ENCODE measurements at regions not wholly inside any gene's neighbourhood (a gene's known extent, or its start where the extent isn't known, plus 50 kb on each side); places are given as distances from the start of the nearest gene placed in this dataset.
"Not testable (repeated sequence)": the region's sequence is repeated elsewhere in the genome, so short reads cannot be mapped to it uniquely, and the experiment has no call there.

DNA sequence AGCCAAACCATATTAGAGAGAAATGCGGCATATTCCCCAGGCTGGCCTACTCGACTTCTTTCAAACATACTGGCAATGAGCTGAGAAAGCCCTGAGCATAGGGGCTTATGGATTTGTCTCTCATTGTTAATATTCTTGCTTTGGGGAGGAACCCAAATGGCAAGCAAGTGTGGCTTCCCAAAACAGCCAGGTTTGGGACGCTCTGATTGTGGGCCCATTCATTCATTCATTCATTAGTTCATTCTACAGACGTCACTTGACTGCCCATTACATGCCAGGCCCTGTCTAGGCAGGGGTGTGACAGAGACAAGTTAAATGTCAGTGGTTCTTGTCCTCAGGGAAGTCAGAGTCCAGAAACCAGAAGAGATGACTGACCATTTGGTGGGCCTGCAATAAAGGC lies 77.4 kb upstream of the THBS1 start:
- DNase-seq (ENCODE audit: low read depth), result no peak

DNA sequence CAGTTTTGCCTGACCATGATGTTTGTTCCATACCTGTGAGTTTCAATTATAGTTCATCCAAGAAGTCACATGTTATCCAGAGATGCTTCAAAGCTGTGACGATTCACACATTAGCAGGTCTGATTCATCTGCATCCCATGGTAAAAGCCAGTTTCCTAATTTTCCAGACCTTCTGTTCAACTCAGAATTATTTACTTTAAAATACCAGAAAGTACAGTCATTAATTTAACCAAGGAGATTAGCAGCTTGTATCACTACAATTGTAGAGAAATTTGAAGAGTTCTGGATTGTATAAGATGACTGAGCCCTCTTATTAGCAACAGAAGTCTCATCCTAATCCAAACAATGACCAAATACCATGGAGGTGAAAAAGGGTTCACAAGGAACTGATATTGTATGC lies 76.1 kb upstream of the THBS1 start:
- peak; percentile 86 for DNase-seq (ENCODE audit: low read depth)

DNA sequence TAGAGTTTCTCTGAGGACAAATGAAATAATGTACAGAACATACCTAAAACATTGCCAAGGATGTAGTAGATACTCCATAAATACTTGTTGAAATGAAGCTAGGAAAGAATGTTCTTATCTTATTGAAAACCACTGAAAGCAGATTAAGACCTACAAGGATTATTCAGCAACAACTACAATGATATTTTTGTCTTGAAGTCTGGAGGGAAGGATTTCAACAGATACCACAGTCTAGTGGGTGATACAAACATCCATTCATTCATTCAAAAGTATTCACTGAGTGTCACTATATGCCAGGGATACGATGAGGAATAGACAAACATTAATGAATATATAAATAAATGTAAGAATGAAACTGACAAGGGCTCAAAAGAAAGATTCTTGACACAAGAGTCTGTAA lies 74.7 kb upstream of the THBS1 start:
- DNase-seq (ENCODE audit: low read depth), result peak; percentile 68

GRCh38 chr15:39508536-39508935 lies 72.3 kb upstream of the THBS1 start:
- no peak for DNase-seq (ENCODE audit: low read depth)

- DNase-seq (ENCODE audit: low read depth), result no peak
These were observed 70.7 kb upstream of the THBS1 start for GRCh38 chr15:39510001-39510701.

DNA sequence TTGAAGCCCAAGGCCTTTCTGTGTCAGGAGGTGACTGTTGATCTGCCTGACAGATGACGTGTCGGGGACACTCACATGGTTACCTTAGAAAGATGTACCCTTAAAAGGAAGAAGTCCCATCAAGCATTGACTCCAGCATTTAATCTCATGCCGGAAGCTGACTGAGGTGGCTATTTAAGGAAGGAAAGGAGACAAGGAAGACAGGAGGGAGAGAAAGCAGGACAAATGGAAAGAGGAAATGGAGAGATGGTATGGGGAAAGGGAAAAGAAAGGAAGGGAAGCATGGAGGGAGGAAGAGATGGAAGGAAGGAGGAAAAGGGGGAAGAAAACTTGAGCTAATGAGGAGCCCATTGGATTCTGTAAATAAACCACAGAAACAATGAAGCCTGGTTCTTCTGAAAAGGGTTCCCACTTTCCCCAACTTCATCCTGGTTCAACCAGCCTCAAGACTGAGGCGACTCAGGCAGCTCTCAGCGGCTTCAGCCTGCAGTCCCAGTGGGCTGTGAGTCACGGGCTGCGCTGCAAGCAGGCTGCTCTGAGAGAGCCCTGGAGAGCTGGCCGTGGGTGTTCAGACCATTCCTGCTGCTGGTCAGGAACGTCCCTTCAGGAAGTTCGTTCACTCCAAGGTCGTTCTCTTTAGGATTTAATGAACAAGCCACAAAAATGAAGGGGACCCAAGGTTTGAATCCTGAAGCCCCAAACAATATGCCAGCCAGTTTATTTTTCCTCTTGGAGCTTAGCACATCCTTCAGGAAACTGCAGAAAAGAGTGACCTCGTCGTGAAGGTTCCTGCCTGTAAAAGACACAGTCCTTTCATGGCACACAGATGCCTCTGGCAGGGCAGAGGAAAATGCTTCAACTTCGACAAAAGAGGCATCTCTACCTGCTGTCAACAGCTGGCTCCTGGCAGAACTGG lies 69.6 kb upstream of the THBS1 start:
- DNase-seq (ENCODE audit: low read depth), result peak; percentile 89

DNA sequence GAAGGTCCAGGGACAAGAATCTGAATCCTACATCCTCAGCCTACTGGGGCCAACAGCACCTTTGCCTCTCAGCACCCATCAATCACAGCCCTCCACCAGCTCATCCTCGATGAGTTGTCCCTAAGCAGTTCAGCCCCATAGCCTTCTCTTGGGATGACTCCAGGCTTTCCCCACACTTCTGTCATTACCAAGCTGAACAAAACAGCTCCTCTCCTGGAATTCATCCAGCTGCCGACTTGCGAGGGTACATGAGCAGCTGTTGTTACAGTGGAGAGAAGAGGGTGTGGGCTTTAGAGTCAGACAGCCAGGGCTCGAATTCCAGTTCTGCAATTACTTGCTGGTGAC lies 69.0 kb upstream of the THBS1 start:
- peak; percentile 57 for DNase-seq (ENCODE audit: low read depth)

DNA sequence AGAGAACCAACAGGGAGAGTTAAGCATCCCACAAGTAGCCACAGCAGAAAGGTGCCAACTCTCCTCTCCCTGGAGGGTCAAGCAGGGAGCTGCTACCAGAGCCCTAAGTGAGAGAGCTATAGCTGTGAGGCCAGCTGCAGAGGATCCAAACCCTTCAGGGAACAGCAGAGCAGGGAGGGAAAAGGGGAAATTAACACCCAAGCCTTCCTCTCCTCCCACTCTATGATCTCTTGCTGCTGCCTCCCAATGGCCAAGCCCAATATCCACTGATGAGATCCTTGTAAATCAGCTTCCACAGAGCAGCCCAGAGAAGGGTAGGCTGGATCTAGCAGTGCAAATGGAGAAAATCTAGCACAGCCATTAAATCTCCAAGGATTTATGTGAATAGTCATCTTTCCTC lies 68.2 kb upstream of the THBS1 start:
- DNase-seq (ENCODE audit: low read depth), result no peak

DNA sequence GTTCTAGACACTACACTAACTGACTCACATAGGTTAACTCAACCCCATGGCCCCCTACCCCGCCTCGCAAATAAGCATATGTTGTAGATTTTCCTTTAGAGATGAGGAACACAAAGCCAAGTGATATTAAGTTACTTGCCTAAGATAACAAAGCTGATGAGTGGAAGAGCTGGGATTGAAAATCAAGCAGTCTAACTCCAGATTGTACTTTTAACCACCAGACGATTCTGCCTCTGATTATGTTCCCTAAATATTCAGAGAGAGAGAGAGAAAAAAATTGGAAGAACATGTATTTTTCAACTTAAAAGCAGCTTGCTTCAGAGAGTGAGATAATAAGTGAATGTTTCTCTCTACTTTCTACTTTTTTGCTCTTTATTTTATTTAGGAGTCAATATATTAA lies 66.9 kb upstream of the THBS1 start:
- no peak for DNase-seq (ENCODE audit: low read depth)

- no peak for DNase-seq (ENCODE audit: low read depth)
These were observed 65.9 kb upstream of the THBS1 start for GRCh38 chr15:39514933-39515332.

GRCh38 chr15:39515765-39516164 lies 65.1 kb upstream of the THBS1 start:
- DNase-seq (ENCODE audit: low read depth), result no peak

DNA sequence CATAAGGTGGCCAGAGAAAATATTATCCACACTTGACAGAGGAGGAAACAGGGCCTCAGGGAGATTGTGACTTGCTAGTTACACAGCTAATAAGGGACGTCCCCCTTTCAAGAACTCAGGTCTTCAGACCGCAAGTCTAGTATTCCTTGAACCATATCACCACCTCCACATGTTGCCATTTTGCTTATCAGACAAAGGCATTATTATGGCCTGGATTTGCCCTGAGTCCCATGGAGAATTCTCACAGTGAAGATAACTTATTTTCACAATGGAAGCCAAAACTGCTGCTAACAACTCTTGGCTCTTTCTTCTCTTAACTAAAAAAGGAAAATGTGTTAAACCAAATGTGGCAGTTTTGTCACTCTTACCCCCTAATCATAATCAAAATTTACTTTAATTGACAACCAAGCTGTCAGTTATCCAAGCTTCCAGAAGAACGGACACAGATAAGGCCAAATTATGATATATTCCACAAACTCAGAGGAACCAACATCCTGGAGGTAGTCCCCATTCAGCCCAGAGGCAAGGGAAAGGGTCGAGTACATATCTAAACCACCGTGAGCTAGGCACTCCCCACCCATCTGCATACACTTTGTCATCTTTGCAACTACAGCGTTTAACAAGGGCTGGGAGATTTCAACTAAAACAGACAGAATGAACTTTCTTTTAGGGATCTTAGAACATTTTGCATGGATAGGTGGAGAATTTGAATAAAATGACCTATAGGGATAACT lies 63.6 kb upstream of the THBS1 start:
- DNase-seq (ENCODE audit: low read depth), result no peak

GRCh38 chr15:39523968-39524367 lies 56.9 kb upstream of the THBS1 start:
- DNase-seq (ENCODE audit: low read depth), result not testable (repeated sequence)

DNA sequence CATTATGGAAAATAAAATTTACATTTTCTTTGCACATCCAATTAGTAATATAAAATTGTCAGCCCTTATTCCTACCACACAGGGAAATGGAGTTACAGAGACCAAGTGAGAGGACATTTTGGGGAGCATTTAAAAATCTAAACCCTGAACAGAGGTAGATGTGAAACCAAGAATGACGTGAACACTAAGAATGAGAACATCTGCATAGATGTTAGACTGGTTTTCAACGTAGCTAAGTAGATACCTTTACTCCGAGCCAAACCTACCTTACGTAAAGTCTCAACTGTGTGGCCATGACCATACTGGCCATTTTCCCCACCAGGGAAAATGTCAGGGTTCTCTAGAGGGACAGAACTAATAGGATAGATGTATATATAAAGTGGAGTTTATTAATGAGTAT lies 51.4 kb upstream of the THBS1 start:
- DNase-seq (ENCODE audit: low read depth), result no peak

- peak; percentile 31 for DNase-seq (ENCODE audit: low read depth)
These were observed 50.2 kb upstream of the THBS1 start for GRCh38 chr15:39530480-39531342.

Data from iris pigment epithelial cell (primary cell).